Activated CD8-positive, alpha-beta T cell treated with anti-CD3 and anti-CD28 coated beads for 36 hours (primary cell): ENCODE measurements at regions not wholly inside any gene's neighbourhood (a gene's known extent, or its start where the extent isn't known, plus 50 kb on each side); places are given as distances from the start of the nearest gene placed in this dataset.

Experiments
- ATAC-seq: fragments of 200-7000 bp; cut with Tn5 transposase; one replicate; pipeline ENCODE4 v1.10.0; 2021; ENCODE audit warnings: mild to moderate bottlenecking, moderate library complexity
- CTCF ChIA-PET: fragments of 350-600 bp; sonication (Branson Sonifier 250); formaldehyde crosslinking; loops from one replicate; lab custom pipeline; 2021; ENCODE audit warnings: antibody characterized with exemption; lab: Charles Lee
- POLR2A ChIA-PET: fragments of 350-600 bp; sonication (Branson Sonifier 250); formaldehyde crosslinking; loops from one replicate; lab custom pipeline; 2021; ENCODE audit warnings: antibody characterized with exemption; lab: Charles Lee
- DNase-seq: peaks from one replicate; pipeline ENCODE4 v3.0.0-alpha.2; 2020
- H3K27ac Mint-ChIP-seq: one replicate; pipeline ENCODE4 v1.8.0; 2021; ENCODE audit warnings: mild to moderate bottlenecking, mixed read lengths
- H3K27me3 Mint-ChIP-seq: one replicate; pipeline ENCODE4 v1.8.0; 2021; ENCODE audit warnings: mixed read lengths
- H3K36me3 Mint-ChIP-seq: one replicate; pipeline ENCODE4 v1.8.0; 2021; ENCODE audit warnings: low read depth, mixed read lengths
- H3K4me1 Mint-ChIP-seq: one replicate; pipeline ENCODE4 v1.8.0; 2021; ENCODE audit warnings: low read depth, mixed read lengths
- H3K4me3 Mint-ChIP-seq: one replicate; pipeline ENCODE4 v1.8.0; 2021; ENCODE audit warnings: mild to moderate bottlenecking, moderate library complexity, mixed read lengths
- H3K9me3 Mint-ChIP-seq: one replicate; pipeline ENCODE4 v1.8.0; 2021; ENCODE audit warnings: mixed read lengths
- intact Hi-C: fragments of 100-400 bp; cut with micrococcal nuclease; formaldehyde crosslinking; loops from one replicate; pipeline ENCODE4 v1.10.0; 2022
- TF ChIP-seq, protein P1 (sequence below): fragments of 200-600 bp; IDR thresholded peaks from one replicate; pipeline ENCODE4 v1.8.0; 2022; ENCODE audit warnings: antibody characterized with exemption, mild to moderate bottlenecking

- DNase-seq (no peak), ATAC-seq (no peak)
- no peaks in the 10 kb centered on the region for H3K4me1 Mint-ChIP-seq
- H3K4me3 Mint-ChIP-seq = no peak overlapping the region
- TF ChIP-seq, protein P1, sequence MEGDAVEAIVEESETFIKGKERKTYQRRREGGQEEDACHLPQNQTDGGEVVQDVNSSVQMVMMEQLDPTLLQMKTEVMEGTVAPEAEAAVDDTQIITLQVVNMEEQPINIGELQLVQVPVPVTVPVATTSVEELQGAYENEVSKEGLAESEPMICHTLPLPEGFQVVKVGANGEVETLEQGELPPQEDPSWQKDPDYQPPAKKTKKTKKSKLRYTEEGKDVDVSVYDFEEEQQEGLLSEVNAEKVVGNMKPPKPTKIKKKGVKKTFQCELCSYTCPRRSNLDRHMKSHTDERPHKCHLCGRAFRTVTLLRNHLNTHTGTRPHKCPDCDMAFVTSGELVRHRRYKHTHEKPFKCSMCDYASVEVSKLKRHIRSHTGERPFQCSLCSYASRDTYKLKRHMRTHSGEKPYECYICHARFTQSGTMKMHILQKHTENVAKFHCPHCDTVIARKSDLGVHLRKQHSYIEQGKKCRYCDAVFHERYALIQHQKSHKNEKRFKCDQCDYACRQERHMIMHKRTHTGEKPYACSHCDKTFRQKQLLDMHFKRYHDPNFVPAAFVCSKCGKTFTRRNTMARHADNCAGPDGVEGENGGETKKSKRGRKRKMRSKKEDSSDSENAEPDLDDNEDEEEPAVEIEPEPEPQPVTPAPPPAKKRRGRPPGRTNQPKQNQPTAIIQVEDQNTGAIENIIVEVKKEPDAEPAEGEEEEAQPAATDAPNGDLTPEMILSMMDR = no peak
- H3K27me3 Mint-ChIP-seq = peaks cover 3% of the 10 kb centered on the region
- intact Hi-C loops = no loop called here
- CTCF ChIA-PET = no interaction called here
- no peaks in the 10 kb centered on the region for H3K36me3 Mint-ChIP-seq
- H3K27ac Mint-ChIP-seq = peak overlapping the region; percentile 53
- H3K9me3 Mint-ChIP-seq = peaks cover 10% of the 10 kb centered on the region
- POLR2A ChIA-PET = no interaction called here
These were observed 106.7 kb downstream of the SPATA19 start for GRCh38 chr11:133738624-133739023.

DNA sequence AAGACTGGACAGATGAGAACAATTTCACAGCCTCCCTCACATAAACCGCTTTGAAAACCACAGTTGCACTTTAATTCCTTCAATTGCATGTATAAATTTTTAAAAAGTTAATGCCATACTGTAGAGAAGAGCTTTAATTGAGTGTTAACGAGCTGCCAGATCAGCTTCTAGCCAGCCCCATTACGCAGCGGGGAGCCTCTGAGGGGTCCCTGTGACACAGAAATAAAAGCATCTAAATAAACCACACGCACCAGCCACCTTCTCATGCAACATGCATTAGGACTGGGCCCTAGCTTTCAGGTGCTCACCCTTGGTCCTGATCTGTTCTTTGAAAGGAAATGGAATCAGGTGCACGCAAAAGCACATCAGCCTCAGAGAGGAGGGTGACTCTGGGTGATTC, 111.7 kb downstream of the SPATA19 start:
- ChIA-PET POLR2A (no interaction called here), CTCF (no interaction called here)
- H3K4me3 Mint-ChIP-seq = no peak overlapping the region
- TF ChIP-seq, protein P1 = no peak
- H3K36me3 Mint-ChIP-seq = no peaks in the 10 kb centered on the region
- intact Hi-C loops = no loop called here
- no peaks in the 10 kb centered on the region for H3K4me1 Mint-ChIP-seq
- ATAC-seq (no peak), DNase-seq (no peak)
- H3K27me3 Mint-ChIP-seq = no peaks in the 10 kb centered on the region
- H3K27ac Mint-ChIP-seq = no peak overlapping the region
- peaks cover 7% of the 10 kb centered on the region for H3K9me3 Mint-ChIP-seq

GRCh38 chr11:133732109-133732674, 113.1 kb downstream of the SPATA19 start:
- no peaks in the 10 kb centered on the region for H3K4me1 Mint-ChIP-seq
- DNase-seq (no peak), ATAC-seq (no peak)
- peaks cover 2% of the 10 kb centered on the region for H3K9me3 Mint-ChIP-seq
- TF ChIP-seq, protein P1 = no peak
- H3K36me3 Mint-ChIP-seq = no peaks in the 10 kb centered on the region
- no peaks in the 10 kb centered on the region for H3K27me3 Mint-ChIP-seq
- no peak overlapping the region for H3K4me3 Mint-ChIP-seq
- intact Hi-C loops = no loop called here
- ChIA-PET CTCF (no interaction called here), POLR2A (no interaction called here)
- no peak overlapping the region for H3K27ac Mint-ChIP-seq

GRCh38 chr11:133727774-133728173, 117.5 kb downstream of the SPATA19 start:
- no peak for DNase-seq
- intact Hi-C loops = no loop called here
- ATAC-seq = no peak
- TF ChIP-seq, protein P1 = no peak
- H3K36me3 Mint-ChIP-seq = no peaks in the 10 kb centered on the region
- ChIA-PET CTCF (no interaction called here), POLR2A (no interaction called here)
- H3K27me3 Mint-ChIP-seq = no peaks in the 10 kb centered on the region
- H3K27ac Mint-ChIP-seq = no peak overlapping the region
- no peak overlapping the region for H3K4me3 Mint-ChIP-seq
- no peaks in the 10 kb centered on the region for H3K4me1 Mint-ChIP-seq
- no peaks in the 10 kb centered on the region for H3K9me3 Mint-ChIP-seq

- Mint-ChIP-seq H3K27me3 (no peaks in the 10 kb centered on the region), H3K4me3 (no peak overlapping the region), H3K4me1 (no peaks in the 10 kb centered on the region), H3K36me3 (no peaks in the 10 kb centered on the region), H3K27ac (no peak overlapping the region), H3K9me3 (no peaks in the 10 kb centered on the region)
- ChIA-PET POLR2A (no interaction called here), CTCF (no interaction called here)
- DNase-seq (no peak), ATAC-seq (no peak)
- intact Hi-C loops = no loop called here
- TF ChIP-seq, protein P1 = no peak
These were observed 118.8 kb downstream of the SPATA19 start for GRCh38 chr11:133726542-133726941.
